ENCODE measurements at regions not wholly inside any gene's neighbourhood (a gene's known extent, or its start where the extent isn't known, plus 50 kb on each side); places are given as distances from the start of the nearest gene placed in this dataset.

DNA sequence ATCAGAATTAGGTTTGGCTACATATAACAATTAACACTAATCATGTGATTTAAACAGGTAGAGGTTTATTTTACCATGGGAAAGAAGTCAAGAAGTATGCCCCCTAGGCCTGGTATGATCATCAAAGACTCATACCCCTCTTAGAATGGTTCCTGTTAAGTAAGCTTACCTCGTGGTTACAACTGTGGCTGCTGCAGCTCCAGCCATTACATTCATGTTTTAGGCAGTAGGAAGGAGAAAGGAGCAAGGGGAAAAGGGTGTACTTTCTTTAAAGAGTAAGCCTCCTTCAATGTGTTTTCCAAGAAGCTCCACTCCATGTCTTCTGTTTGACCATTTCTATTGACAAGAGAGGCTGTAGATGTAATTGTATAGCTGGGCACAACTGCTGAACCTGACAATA, 94.9 kb upstream of the GATB start:
- TF ChIP-seq CTCF (IDR thresholded peaks at IDR 0.05 in 2 of 3, conservative IDR thresholded peaks at IDR 0.05 in 1 of 3; ENCODE audit: borderline replicate concordance in 1 of 3, insufficient read depth in 1 of 3, low read depth in 2 of 3, low read length in 2 of 3) (no peak), POLR2A (IDR thresholded peaks at IDR 0.05; ENCODE audit: borderline replicate concordance, extremely low read depth, insufficient read depth, insufficient read length) (no peak), YY1 (IDR thresholded peaks at IDR 0.05; ENCODE audit: extremely low read depth, insufficient replicate concordance, low read depth, low read length) (no peak)
- TF ChIP-seq, protein P1, sequence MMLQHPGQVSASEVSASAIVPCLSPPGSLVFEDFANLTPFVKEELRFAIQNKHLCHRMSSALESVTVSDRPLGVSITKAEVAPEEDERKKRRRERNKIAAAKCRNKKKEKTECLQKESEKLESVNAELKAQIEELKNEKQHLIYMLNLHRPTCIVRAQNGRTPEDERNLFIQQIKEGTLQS (IDR thresholded peaks at IDR 0.05), result no peak
- TF ChIP-seq, protein P2, sequence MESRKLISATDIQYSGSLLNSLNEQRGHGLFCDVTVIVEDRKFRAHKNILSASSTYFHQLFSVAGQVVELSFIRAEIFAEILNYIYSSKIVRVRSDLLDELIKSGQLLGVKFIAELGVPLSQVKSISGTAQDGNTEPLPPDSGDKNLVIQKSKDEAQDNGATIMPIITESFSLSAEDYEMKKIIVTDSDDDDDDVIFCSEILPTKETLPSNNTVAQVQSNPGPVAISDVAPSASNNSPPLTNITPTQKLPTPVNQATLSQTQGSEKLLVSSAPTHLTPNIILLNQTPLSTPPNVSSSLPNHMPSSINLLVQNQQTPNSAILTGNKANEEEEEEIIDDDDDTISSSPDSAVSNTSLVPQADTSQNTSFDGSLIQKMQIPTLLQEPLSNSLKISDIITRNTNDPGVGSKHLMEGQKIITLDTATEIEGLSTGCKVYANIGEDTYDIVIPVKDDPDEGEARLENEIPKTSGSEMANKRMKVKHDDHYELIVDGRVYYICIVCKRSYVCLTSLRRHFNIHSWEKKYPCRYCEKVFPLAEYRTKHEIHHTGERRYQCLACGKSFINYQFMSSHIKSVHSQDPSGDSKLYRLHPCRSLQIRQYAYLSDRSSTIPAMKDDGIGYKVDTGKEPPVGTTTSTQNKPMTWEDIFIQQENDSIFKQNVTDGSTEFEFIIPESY (IDR thresholded peaks at IDR 0.05; ENCODE audit: extremely low read depth, insufficient replicate concordance, low read length), result no peak
